ENCODE measurements at regions not wholly inside any gene's neighbourhood (a gene's known extent, or its start where the extent isn't known, plus 50 kb on each side); places are given as distances from the start of the nearest gene placed in this dataset.

DNA sequence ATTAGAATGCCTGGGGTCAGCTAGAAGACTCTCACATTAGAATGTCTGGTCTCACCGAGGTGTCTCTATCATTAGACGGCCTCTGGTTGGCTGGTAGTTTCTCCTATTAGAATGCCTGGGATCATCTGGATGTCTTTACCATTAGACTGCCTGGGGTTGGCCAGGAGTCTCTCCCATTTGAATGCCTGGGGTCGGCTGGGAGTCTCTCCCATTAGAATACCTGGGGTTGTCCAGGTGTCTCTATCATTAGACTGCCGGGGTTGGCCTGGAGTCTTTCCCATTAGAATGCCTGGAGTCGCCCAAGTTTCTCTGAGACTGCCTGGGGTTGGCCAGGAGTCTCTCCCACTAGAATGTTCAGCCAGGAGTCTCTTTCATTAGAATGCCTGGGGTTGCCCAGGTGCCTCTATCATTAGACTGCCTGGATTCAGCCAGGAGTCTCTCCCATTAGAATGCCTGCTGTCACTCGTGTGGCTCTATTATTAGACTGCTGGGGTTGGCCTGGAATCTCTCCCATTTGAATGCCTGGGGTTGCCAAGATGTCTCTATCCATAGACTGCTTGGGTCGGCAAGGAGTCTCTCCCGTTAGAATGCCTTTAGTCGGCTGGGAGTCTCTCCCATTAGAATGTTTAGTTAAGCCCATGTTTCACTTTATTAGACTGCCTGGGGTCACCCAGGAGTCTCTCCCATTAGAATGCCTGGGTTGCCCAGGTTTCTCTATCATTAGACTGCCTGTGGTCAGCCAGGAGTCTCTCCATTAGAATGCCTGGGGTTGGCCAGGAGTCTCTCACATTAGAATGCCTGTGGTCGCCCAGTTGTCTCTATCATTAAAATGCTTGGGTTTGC, 1467.8 kb downstream of the UQCRFS1 start (continued):
- TF ChIP-seq ATOH8 (CRISPR knock-in tag; IDR thresholded peaks at IDR 0.05; ENCODE audit: low read depth) (no peak), CBX8 (IDR thresholded peaks at IDR 0.05) (no peak), RARB (CRISPR knock-in tag; IDR thresholded peaks at IDR 0.05) (no peak), EHMT2 (IDR thresholded peaks at IDR 0.05; ENCODE audit: low read depth) (no peak), NPAS2 (CRISPR knock-in tag; IDR thresholded peaks at IDR 0.05; ENCODE audit: borderline replicate concordance) (no peak)
- TF ChIP-seq, protein P1, sequence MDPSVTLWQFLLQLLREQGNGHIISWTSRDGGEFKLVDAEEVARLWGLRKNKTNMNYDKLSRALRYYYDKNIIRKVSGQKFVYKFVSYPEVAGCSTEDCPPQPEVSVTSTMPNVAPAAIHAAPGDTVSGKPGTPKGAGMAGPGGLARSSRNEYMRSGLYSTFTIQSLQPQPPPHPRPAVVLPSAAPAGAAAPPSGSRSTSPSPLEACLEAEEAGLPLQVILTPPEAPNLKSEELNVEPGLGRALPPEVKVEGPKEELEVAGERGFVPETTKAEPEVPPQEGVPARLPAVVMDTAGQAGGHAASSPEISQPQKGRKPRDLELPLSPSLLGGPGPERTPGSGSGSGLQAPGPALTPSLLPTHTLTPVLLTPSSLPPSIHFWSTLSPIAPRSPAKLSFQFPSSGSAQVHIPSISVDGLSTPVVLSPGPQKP (IDR thresholded peaks at IDR 0.05; ENCODE audit: low read depth, low read length), result no peak

- H3K4me3 ChIP-seq, result no peak overlapping the region
- ATAC-seq (no peak), DNase-seq (ENCODE audit: low read depth in 1 of 2, low spot score in 1 of 2) (no peak), FAIRE-seq (no peak)
- ChIA-PET POLR2A (no interaction called here), CTCF (interaction anchor here (1.5 kb wide), 1 partner anchor 9 kb away, joined by 5 read pairs; no protein-coding TSS in a partner anchor)
- WGBS (ENCODE audit: missing lambda C conversion rate), result 67% methylated on average over 3 of the region's 3 CpGs
- TF ChIP-seq NR3C1 (IDR thresholded peaks at IDR 0.05) (no peak), ZC3H11A (IDR thresholded peaks at IDR 0.05) (no peak), MAX (IDR thresholded peaks at IDR 0.05) (no peak), CTCF (IDR thresholded peaks at IDR 0.05) (no peak), FOSB (CRISPR knock-in tag; IDR thresholded peaks at IDR 0.05) (no peak), ATOH8 (CRISPR knock-in tag; IDR thresholded peaks at IDR 0.05; ENCODE audit: low read depth) (no peak), NPAS2 (CRISPR knock-in tag; IDR thresholded peaks at IDR 0.05; ENCODE audit: borderline replicate concordance) (no peak), HDAC2 (IDR thresholded peaks at IDR 0.05) (no peak), HEYL (CRISPR knock-in tag; IDR thresholded peaks at IDR 0.05) (no peak), CBX8 (IDR thresholded peaks at IDR 0.05) (no peak), JUNB (IDR thresholded peaks at IDR 0.05) (no peak), RCOR1 (IDR thresholded peaks at IDR 0.05; ENCODE audit: low read depth, low read length) (no peak), POLR2AphosphoS2 (conservative IDR thresholded peaks at IDR 0.05; ENCODE audit: low read length) (no peak), MYC (IDR thresholded peaks at IDR 0.05; ENCODE audit: borderline replicate concordance, low read length) (no peak), CHD2 (IDR thresholded peaks at IDR 0.05; ENCODE audit: low read length, partially characterized antibody) (no peak)
- TF ChIP-seq, protein P2, sequence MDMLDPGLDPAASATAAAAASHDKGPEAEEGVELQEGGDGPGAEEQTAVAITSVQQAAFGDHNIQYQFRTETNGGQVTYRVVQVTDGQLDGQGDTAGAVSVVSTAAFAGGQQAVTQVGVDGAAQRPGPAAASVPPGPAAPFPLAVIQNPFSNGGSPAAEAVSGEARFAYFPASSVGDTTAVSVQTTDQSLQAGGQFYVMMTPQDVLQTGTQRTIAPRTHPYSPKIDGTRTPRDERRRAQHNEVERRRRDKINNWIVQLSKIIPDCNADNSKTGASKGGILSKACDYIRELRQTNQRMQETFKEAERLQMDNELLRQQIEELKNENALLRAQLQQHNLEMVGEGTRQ (IDR thresholded peaks at IDR 0.05), result no peak
- TF ChIP-seq, protein P3, sequence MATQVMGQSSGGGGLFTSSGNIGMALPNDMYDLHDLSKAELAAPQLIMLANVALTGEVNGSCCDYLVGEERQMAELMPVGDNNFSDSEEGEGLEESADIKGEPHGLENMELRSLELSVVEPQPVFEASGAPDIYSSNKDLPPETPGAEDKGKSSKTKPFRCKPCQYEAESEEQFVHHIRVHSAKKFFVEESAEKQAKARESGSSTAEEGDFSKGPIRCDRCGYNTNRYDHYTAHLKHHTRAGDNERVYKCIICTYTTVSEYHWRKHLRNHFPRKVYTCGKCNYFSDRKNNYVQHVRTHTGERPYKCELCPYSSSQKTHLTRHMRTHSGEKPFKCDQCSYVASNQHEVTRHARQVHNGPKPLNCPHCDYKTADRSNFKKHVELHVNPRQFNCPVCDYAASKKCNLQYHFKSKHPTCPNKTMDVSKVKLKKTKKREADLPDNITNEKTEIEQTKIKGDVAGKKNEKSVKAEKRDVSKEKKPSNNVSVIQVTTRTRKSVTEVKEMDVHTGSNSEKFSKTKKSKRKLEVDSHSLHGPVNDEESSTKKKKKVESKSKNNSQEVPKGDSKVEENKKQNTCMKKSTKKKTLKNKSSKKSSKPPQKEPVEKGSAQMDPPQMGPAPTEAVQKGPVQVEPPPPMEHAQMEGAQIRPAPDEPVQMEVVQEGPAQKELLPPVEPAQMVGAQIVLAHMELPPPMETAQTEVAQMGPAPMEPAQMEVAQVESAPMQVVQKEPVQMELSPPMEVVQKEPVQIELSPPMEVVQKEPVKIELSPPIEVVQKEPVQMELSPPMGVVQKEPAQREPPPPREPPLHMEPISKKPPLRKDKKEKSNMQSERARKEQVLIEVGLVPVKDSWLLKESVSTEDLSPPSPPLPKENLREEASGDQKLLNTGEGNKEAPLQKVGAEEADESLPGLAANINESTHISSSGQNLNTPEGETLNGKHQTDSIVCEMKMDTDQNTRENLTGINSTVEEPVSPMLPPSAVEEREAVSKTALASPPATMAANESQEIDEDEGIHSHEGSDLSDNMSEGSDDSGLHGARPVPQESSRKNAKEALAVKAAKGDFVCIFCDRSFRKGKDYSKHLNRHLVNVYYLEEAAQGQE (IDR thresholded peaks at IDR 0.05), result no peak
- TF ChIP-seq, protein P4, sequence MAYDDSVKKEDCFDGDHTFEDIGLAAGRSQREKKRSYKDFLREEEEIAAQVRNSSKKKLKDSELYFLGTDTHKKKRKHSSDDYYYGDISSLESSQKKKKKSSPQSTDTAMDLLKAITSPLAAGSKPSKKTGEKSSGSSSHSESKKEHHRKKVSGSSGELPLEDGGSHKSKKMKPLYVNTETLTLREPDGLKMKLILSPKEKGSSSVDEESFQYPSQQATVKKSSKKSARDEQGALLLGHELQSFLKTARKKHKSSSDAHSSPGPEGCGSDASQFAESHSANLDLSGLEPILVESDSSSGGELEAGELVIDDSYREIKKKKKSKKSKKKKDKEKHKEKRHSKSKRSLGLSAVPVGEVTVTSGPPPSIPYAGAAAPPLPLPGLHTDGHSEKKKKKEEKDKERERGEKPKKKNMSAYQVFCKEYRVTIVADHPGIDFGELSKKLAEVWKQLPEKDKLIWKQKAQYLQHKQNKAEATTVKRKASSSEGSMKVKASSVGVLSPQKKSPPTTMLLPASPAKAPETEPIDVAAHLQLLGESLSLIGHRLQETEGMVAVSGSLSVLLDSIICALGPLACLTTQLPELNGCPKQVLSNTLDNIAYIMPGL (CRISPR knock-in tag; IDR thresholded peaks at IDR 0.05; ENCODE audit: borderline replicate concordance), result no peak
- no peak overlapping the region for H3K4me2 ChIP-seq
- H3K27ac ChIP-seq, result no peak overlapping the region
- H3K9me3 ChIP-seq, result peaks cover 28% of the 10 kb centered on the region
- H3K4me1 ChIP-seq, result no peaks in the 10 kb centered on the region
Observed at GRCh38 chr19:27742041-27742440, 1470.9 kb downstream of the UQCRFS1 start.

Data from A549 (cell line).